ENCODE measurements at regions not wholly inside any gene's neighbourhood (a gene's known extent, or its start where the extent isn't known, plus 50 kb on each side); places are given as distances from the start of the nearest gene placed in this dataset.

DNA sequence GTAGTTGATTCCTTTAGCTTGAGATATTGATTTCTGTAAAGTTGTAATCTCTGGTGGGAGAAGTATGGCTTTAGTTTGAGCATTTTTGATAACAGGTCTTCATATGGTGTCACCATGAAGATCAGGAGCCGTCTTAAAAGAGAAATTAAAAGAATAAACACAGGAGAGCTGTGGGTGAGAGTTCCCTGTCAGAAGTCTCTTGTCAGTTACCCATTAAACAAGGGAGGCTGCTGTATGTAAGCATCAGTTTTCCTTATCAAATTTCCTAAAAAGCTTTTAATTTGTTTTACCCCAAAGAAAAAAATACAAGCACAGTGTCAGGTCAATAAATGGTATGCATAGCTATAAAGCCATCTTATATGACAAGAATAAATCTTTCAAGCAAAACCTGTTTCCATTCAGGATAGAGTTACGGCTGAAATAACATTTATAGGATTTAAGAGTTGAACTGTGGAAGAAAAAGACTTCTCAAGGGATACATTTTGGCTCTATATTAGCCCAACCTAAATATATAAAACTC is 767.5 kb downstream of the JRKL start:
- no peaks in the 10 kb centered on the region for H3K27me3 Mint-ChIP-seq (ENCODE audit: low read depth in 3 of 3)
- TF ChIP-seq CTCF (IDR thresholded peaks at IDR 0.05): no peak
- H3K36me3 Mint-ChIP-seq: no peaks in the 10 kb centered on the region
- Histone ChIP-seq H3K27me3 (ENCODE audit: control insufficient read depth in 2 of 2, insufficient read depth in 2 of 2, low read length in 2 of 2) (no peaks in the 10 kb centered on the region), H3K27ac (ENCODE audit: low read depth in 1 of 2, low read length in 2 of 2) (no peak overlapping the region), H3K36me3 (replicated peaks in 1 of 2; ENCODE audit: control insufficient read depth in 1 of 2, insufficient read depth in 2 of 2, low read length in 2 of 2) (no peaks in the 10 kb centered on the region), H3K9ac (ENCODE audit: insufficient read depth, low read length, poor library complexity, severe bottlenecking) (no peak overlapping the region), H4K20me1 (ENCODE audit: insufficient read depth, low read length) (no peaks in the 10 kb centered on the region), H3K79me2 (ENCODE audit: insufficient read depth, low read length) (no peaks in the 10 kb centered on the region), H3K4me3 (replicated peaks in 1 of 3; ENCODE audit: low read depth in 2 of 3, low read length in 3 of 3) (no peak overlapping the region), H3K4me2 (replicated peaks; ENCODE audit: extremely low read depth, low read length, poor library complexity, severe bottlenecking) (no peak overlapping the region), H3K9me3 (replicated peaks in 1 of 2; ENCODE audit: control insufficient read depth in 1 of 2, insufficient read depth in 1 of 2, low read length in 2 of 2) (no peaks in the 10 kb centered on the region), H3K4me1 (ENCODE audit: control insufficient read depth in 1 of 2, insufficient read depth in 2 of 2, low read length in 2 of 2) (no peaks in the 10 kb centered on the region), H2AFZ (ENCODE audit: insufficient read depth, low read depth, low read length, poor library complexity, severe bottlenecking) (no peak overlapping the region)
- peaks cover 0 to 7% (median 0%) of the 10 kb centered on the region in 7 donors for H3K9me3 Mint-ChIP-seq
- intact Hi-C loops (cut with micrococcal nuclease): no loop called here
- no peak overlapping the region for H3K4me3 Mint-ChIP-seq
- no peaks in the 10 kb centered on the region for H3K4me1 Mint-ChIP-seq
- WGBS (ENCODE audit: insufficient coverage): no CpG with 5 or more reads among the region's 2 CpGs
- no peak for DNase-seq
- H3K27ac Mint-ChIP-seq: no peak overlapping the region

GRCh38 chr11:97158243-97158642 is 768.4 kb downstream of the JRKL start:
- no peaks in the 10 kb centered on the region for H3K27me3 ChIP-seq (ENCODE audit: control insufficient read depth in 2 of 2, insufficient read depth in 2 of 2, low read length in 2 of 2)
- H3K79me2 ChIP-seq (ENCODE audit: insufficient read depth, low read length): no peaks in the 10 kb centered on the region
- no peaks in the 10 kb centered on the region for H3K27me3 Mint-ChIP-seq (ENCODE audit: low read depth in 3 of 3)
- H3K36me3 Mint-ChIP-seq: no peaks in the 10 kb centered on the region
- intact Hi-C loops (cut with micrococcal nuclease): no loop called here
- H3K4me3 Mint-ChIP-seq: no peak overlapping the region
- no peak overlapping the region for H3K4me3 ChIP-seq (replicated peaks in 1 of 3; ENCODE audit: low read depth in 2 of 3, low read length in 3 of 3)
- no peak overlapping the region for H3K4me2 ChIP-seq (replicated peaks; ENCODE audit: extremely low read depth, low read length, poor library complexity, severe bottlenecking)
- H3K9ac ChIP-seq (ENCODE audit: insufficient read depth, low read length, poor library complexity, severe bottlenecking): no peak overlapping the region
- no peak overlapping the region for H3K27ac ChIP-seq (ENCODE audit: low read depth in 1 of 2, low read length in 2 of 2)
- no peaks in the 10 kb centered on the region for H4K20me1 ChIP-seq (ENCODE audit: insufficient read depth, low read length)
- peaks cover 0 to 8% (median 0%) of the 10 kb centered on the region in 7 donors for H3K9me3 Mint-ChIP-seq
- no peaks in the 10 kb centered on the region for H3K9me3 ChIP-seq (replicated peaks in 1 of 2; ENCODE audit: control insufficient read depth in 1 of 2, insufficient read depth in 1 of 2, low read length in 2 of 2)
- no peaks in the 10 kb centered on the region for H3K4me1 Mint-ChIP-seq
- H3K27ac Mint-ChIP-seq: no peak overlapping the region
- no peak for TF ChIP-seq CTCF (IDR thresholded peaks at IDR 0.05)
- H3K36me3 ChIP-seq (replicated peaks in 1 of 2; ENCODE audit: control insufficient read depth in 1 of 2, insufficient read depth in 2 of 2, low read length in 2 of 2): no peaks in the 10 kb centered on the region
- no peak overlapping the region for H2AFZ ChIP-seq (ENCODE audit: insufficient read depth, low read depth, low read length, poor library complexity, severe bottlenecking)
- no peaks in the 10 kb centered on the region for H3K4me1 ChIP-seq (ENCODE audit: control insufficient read depth in 1 of 2, insufficient read depth in 2 of 2, low read length in 2 of 2)
- WGBS (ENCODE audit: insufficient coverage): no CpG with 5 or more reads among the region's 5 CpGs
- no peak for DNase-seq

Measured in CD14-positive monocyte (primary cell).